A673 (cell line): ENCODE measurements at regions not wholly inside any gene's neighbourhood (a gene's known extent, or its start where the extent isn't known, plus 50 kb on each side); places are given as distances from the start of the nearest gene placed in this dataset.

ENCODE experiments used
- CTCF ChIP-seq: fragments of 300-800, 200-600 bp; sonication (generic); conservative IDR thresholded peaks from 2 replicates; pipeline ENCODE4 v1.5.1; 2017; ENCODE audit warnings: low read depth, mild to moderate bottlenecking, antibody characterized with exemption, low read length, moderate library complexity, mixed read lengths
- EZH2 ChIP-seq: fragments of 200-600 bp; sonication (generic); IDR thresholded peaks from 2 replicates; pipeline ENCODE4 v1.6.1; 2017; ENCODE audit warnings: borderline replicate concordance, low read depth, mild to moderate bottlenecking, mixed read lengths, antibody characterized with exemption, low read length; ENCODE audit not compliant: poor library complexity, severe bottlenecking

DNA sequence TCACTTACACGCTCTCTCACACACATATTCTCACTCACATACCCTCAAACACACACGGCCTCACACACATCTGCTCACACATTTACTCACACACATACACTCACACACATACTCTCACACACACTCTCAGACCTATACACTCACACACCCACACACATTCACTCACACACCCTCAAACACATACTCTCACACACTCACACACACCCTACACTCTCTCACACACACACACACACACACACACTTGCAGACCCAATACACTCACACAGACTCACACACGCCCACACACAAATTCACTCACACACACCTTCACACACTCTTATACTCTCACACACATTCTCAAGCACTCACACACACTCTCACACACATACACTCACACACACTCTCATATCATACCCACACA is 155.5 kb upstream of the BACE2 start:
- TF ChIP-seq CTCF = no peak
- TF ChIP-seq EZH2 = no peak
